GM19351 (cell line): ENCODE measurements at regions not wholly inside any gene's neighbourhood (a gene's known extent, or its start where the extent isn't known, plus 50 kb on each side); places are given as distances from the start of the nearest gene placed in this dataset.
"Not testable (repeated sequence)": the region's sequence is repeated elsewhere in the genome, so short reads cannot be mapped to it uniquely, and the experiment has no call there.

ENCODE experiments used
- ATAC-seq: cut with Tn5 transposase; IDR thresholded peaks from one replicate; pipeline ENCODE4 v1.9.1; 2021; ENCODE audit warnings: mild to moderate bottlenecking, moderate library complexity; ENCODE audit not compliant: unreplicated experiment

GRCh38 chr3:152147748-152148147 is 121.0 kb upstream of the MBNL1 start:
- no peak for ATAC-seq

- no peak for ATAC-seq
Measured at GRCh38 chr3:152148579-152148978, 120.2 kb upstream of the MBNL1 start.

GRCh38 chr3:152149832-152150231 is 118.9 kb upstream of the MBNL1 start:
- no peak for ATAC-seq

- no peak for ATAC-seq
Measured at GRCh38 chr3:152151216-152151876, 117.4 kb upstream of the MBNL1 start.

GRCh38 chr3:152151877-152152765 is 116.6 kb upstream of the MBNL1 start:
- not testable (repeated sequence) for ATAC-seq

- ATAC-seq: not testable (repeated sequence)
Measured at GRCh38 chr3:152153115-152153514, 115.6 kb upstream of the MBNL1 start.

GRCh38 chr3:152155246-152156020 is 113.3 kb upstream of the MBNL1 start:
- ATAC-seq: no peak

GRCh38 chr3:152156880-152157279 is 111.8 kb upstream of the MBNL1 start:
- peak; percentile 73 for ATAC-seq

GRCh38 chr3:152157337-152157736 is 111.4 kb upstream of the MBNL1 start:
- no peak for ATAC-seq

GRCh38 chr3:152159328-152159727 is 109.4 kb upstream of the MBNL1 start:
- ATAC-seq: no peak

GRCh38 chr3:152160350-152161011 is 108.2 kb upstream of the MBNL1 start:
- ATAC-seq: no peak

- ATAC-seq: no peak
Measured at GRCh38 chr3:152172460-152172859, 96.3 kb upstream of the MBNL1 start.

- ATAC-seq: no peak
Measured at GRCh38 chr3:152173627-152174026, 95.1 kb upstream of the MBNL1 start.

GRCh38 chr3:152174876-152175527 is 93.7 kb upstream of the MBNL1 start:
- ATAC-seq: no peak

- ATAC-seq: no peak
Measured at GRCh38 chr3:152175528-152175889, 93.2 kb upstream of the MBNL1 start.

- no peak for ATAC-seq
Measured at GRCh38 chr3:152176241-152176640, 92.5 kb upstream of the MBNL1 start.

GRCh38 chr3:152176998-152177397 is 91.7 kb upstream of the MBNL1 start:
- no peak for ATAC-seq

GRCh38 chr3:152177757-152178156 is 91.0 kb upstream of the MBNL1 start:
- peak; percentile 89 for ATAC-seq

- ATAC-seq: peak; percentile 74
Measured at GRCh38 chr3:152183473-152183872, 85.3 kb upstream of the MBNL1 start.

GRCh38 chr3:152184971-152185686 is 83.6 kb upstream of the MBNL1 start:
- ATAC-seq: no peak
